SIG-M5 treated with dmso at 0.1 percent for 504 hours (cell line): ENCODE measurements at regions not wholly inside any gene's neighbourhood (a gene's known extent, or its start where the extent isn't known, plus 50 kb on each side); places are given as distances from the start of the nearest gene placed in this dataset.

Experiments used
- DNase-seq: peaks from one replicate; lab custom pipeline; 2025; ENCODE audit not compliant: unreplicated experiment; lab: John Stamatoyannopoulos, UW

DNA sequence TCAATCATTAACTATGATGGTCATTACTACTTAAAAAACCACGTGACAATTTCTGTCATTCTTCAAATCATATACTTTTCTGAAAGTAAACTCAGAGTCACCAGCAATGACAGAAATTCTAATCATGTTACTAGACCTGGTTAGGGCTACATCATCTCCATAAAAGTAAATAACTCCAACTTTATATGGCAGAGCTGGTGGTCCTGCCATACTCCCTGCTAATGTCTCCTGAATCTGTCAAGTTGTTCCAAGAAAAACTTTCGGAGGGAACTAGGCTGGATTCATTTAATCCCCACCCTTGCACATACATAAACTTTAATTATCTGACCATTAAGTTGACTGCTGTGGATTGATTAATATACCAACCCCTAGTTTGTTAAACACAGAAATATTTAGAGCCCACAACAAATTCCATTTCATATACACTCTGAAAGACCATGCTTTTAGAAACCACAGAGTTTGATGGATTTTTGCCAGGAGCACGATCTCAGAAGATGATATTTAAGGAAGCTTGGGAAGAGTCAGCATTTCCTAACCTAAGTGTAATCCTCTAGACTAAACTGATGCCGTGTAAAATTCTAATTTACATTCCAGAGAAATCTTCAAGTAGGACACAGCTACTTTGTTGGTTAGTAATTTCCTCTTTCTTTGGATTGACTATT is 577.0 kb downstream of the FAT4 start:
- DNase-seq, result no peak

DNA sequence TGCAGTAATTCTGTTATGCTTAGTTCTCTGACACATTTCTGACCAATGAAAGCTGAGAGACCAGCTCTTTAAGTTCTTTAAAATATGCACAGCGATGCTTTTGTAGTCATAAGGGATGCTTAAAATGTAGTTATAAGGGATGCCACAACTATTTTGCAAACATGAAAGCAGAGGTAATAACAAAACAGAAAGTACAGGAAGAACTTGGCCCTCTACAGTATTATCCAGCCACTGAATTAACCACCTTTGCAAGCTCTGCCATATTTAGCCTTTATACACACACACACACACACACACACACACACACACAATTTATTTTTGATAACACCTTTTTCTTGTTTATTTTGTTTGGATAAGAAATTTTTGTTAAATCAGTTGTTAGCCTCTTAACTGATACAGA is 590.0 kb downstream of the FAT4 start:
- DNase-seq, result no peak

DNA sequence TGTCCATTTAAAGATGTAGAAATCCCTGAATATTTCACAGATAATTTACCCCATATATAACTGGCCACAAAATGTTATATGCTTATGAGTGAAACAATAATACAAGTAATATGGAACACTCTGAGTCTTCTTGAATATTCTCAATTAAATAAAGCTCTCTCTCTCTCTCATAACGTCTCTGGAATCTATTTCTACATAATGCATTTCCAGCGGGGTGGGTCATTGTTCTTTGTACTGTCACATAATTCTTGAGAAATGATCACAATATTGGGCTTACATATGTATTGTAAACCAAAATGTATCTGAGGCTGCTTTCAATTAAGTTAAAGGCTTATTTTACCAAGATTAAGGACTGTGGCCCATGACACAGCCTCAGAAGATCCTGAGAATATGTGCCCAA is 596.3 kb downstream of the FAT4 start:
- no peak for DNase-seq

DNA sequence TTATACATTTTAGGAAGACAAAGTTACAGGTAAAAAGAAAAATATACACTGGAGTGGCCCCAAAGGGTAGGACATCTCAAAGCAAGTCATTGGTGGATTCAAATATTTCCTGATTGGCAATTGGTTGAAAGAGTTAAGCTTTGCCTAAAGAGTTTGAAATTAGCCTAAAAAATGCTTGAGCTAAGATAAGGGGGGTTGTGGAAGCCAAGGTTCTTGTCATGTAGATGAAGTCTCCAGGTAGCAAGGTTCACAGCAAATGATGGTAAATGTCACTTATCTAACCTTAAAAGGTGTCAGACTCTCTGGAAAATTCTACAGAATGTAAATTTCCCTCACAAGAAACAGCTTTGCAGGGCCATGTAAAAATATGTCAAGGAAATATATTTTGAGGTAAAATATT is 596.7 kb downstream of the FAT4 start:
- no peak for DNase-seq

DNA sequence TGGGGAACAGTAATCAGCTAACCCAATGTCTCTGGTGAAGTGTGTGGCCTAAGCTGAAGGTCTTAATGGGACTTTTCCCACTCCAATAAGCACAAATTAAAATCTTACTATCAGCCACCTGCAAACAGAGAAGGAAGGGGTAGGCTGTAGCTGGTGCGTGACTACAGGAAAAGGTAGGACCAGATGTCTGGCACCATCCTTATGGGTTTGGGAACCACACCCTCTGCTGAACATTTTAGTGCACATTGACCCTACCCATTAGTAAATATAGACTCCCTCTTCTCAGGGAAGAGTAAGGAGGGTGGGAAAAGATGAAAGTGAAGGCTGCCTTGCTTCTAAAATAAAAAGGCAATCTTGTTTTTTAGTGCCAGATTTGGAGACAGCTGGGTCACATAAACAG is 602.8 kb downstream of the FAT4 start:
- no peak for DNase-seq

DNA sequence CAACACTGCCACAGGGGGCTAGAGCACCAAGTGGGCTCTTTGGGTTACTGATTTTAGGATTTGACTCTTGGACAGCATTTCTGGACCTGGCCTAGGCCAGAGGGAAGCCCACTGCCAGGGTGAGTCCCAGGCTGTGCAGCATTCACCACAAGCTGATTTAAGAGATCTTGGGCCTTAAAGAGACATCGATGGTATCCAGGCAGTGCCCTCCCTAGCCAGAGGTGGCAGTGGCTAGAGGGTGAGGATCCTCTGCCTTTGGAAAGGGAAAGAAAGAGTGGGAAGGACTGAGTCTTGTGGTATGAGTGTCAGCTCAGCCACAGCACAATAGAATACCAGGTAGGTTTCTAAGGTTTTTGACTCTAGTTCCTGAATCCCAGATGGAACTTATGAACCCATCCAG is 613.9 kb downstream of the FAT4 start:
- no peak for DNase-seq

DNA sequence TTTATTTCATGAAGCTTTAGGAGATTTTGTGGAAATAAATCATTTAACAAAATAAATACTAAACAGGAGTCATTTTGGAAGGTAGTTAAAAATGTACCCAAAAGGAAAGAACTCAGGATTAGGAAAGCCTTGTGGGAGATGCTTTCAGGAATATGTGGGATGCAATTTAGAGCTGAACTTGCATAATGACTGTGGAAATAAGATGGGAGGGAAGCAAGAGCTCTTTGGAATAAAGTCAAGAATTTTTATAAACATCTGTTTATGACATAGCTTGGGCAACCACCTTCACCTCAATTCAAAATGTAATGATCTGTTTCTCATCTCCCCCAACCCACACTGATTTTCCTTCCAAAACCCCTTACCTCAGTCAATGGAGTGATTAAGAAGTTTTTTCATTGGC is 623.8 kb downstream of the FAT4 start:
- DNase-seq, result no peak

DNA sequence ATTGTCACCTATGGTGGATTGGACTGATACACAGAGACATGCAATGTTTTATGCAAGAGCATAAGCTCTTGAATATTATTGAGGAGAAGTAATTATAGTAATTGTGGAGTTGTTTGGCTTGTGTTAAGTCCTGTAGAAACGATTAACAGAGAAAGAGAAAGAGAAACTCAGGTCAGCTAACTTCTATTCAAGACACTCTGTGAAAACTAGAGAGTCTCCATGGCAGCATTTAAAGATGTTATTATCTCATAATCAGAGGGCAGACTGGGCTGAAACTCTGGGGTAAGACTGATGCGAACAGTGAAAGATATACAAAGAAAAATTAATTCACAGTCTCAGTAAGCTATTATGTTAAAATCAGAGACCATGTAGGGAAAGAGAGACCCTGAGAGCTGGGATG is 625.7 kb downstream of the FAT4 start:
- DNase-seq, result no peak

DNA sequence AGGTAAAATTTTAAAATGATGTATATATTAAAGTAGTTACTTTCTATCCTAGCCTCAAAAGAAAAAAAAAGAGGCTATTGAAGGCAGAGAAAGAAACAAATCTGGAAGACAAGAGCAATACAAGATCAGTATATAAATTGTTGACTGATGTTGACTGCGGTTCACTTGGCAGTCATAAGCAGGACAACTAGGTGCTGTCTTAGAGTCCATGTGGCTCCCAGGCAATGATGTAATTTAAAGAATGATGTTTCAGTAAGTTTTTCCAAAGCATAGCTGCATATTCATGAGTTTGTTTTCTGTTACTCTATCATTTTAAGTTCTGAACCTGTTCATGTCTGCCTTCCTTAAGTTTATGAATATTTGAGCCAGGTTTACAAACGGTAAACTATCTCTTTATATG is 630.2 kb downstream of the FAT4 start:
- DNase-seq, result no peak

DNA sequence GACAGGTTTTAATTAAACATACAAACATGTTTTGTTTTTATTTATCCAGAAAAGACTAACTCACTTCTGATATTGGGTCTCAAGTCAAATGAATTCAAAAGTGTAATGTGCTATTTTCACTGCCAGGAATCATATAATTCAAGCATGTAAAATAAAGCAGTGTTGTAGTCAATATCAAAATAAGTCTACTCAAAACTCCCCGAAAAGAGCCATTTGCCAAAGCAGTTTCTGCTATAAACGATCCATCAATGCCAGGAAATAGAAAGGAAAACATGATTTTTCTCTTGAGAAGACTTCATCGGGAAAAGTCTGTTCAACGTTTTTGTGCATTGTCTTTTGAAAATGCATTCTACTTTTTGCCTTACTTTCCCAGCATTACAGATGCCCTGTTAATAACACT is 633.3 kb downstream of the FAT4 start:
- no peak for DNase-seq

DNA sequence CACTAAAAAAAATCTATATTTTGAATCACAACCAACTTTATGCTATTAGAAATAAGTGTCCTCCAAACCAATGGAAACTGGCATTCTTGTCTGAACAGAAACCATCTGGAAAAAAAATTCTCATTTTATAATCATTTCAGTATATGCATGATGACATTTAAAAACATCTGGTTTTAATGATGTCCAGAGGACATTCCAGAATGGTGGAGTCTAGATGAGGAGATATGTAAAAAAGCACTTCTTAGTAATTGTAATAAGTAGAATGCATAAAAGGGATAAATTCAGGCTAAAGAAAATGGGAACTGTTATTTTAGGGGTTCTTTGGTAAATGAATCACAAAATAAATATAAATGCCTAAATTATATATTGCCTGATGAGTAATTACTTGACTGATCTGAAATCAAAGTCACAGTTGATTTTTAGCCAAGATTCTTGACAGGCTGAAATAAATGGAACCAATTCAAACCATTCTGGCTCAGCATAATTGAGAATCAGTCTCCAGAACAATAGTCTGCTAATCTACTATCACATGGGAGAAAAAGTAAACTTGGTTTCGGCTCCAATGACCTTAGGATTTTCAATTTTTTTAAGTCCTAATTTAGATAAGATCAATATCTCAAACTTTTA is 636.6 kb downstream of the FAT4 start:
- DNase-seq, result no peak

DNA sequence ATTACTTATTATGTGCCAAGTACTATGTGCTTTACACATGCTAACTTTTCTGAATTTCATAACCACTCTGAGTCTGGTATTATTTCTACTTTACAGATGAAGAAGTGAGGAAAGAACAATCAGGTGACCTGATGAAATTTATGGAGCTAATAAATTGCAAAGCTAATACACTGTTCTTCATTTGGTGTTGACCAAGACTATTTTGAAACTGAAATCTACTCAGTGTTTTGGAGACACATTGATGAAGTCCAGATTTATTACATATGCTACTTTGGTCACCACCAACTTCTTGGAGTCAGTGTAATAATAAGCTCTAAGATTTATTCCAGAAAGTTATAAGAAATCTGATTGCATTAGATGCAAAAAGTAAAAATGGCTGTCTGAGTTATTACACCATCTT is 637.9 kb downstream of the FAT4 start:
- no peak for DNase-seq

DNA sequence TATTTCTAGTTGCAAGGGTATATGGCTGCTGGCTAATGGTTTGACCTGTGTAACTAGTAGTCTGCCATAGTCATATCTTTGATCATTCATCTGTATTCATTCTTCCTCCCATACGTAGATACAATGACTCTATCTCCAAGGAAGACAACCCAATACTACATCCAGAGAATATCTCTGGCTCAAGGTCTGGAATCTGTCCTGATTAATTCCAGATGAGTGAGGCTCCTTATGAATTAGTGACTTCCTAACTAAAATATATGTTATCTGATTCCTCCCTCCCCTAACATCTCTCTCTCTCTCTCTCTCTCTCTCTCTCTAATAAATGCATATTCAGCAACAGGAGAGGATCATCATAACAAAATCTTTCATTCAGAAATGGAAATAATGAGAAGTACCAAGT is 641.5 kb downstream of the FAT4 start:
- no peak for DNase-seq

DNA sequence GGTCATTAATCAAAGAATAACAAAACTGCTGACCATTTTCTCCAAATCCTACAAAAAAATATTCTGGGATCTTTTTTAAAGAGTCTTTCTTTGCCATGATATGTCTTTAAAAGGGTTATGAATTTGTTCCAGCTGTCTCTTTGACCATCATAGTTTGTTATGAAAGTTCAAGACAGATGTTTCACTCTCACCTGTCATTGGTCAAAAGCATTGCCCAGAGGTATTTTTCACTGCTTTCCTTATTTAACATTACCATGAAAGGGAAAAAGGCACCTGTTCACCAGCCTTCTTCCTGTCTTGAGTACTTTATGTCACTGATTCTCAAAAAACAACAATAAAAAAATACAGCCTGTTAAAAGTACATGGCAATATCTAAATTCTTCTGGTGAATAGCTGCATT is 643.8 kb downstream of the FAT4 start:
- DNase-seq, result no peak

DNA sequence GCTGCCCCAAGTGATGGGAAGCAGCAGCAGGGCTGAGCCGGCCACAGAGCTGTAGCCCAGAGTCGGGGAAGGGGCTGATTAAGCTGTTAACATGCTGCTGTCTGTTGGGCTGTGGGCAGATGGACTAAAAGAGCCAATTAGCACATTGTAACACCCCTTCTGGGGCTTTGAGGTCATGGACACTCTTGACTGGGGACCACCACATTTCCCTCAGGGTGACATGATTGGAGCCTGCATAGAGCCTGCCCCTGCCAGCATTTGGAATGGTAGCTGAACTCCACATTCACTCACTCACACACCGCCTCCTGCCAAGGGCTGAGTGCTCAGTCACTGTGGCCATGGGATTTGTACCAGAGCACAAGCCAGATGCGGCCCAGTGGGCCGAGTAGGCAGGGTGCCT is 646.9 kb downstream of the FAT4 start:
- no peak for DNase-seq

DNA sequence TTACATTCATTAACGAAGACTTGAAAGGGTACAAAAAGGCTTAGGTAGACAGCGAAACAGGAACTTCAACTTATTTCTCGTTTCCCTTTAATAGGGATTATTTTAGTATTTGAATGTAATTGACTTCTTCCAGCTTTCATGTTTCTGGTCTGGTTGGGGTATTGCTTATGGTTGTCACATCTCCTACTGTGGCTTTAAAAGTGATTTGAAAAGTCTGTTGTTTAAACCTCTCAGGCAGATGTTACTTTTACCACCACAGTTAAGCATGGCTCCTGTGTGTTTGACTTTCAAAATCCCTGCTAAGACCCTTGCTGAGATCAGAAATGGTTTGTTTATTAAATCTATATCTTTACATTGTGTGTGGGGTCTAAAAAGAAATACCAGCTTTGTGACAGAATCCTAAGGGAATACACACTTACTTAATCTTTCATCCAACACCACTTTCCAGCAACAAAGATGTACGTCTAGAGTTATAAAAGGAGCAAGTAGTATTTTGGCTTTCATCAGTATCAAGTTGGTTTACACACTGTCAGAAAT is 661.2 kb downstream of the FAT4 start:
- DNase-seq, result no peak

DNA sequence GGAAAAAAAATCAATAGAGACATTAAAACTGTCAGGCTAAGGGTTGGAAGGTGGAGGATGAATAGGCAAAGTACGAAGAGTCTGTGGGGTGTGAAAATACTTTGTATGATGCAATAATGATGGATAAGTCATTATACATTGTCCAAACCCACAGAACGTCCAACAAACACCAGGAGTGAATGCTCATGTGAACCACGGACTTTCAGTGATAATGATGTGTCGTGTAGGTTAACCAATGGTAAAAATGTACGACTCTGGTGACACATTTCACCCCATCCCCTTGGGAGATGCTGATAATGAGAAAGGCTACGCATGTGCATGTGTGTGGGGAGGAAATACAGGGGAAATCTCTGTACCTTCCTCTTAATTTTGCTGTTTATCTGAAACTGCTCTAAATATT is 665.2 kb downstream of the FAT4 start:
- no peak for DNase-seq

DNA sequence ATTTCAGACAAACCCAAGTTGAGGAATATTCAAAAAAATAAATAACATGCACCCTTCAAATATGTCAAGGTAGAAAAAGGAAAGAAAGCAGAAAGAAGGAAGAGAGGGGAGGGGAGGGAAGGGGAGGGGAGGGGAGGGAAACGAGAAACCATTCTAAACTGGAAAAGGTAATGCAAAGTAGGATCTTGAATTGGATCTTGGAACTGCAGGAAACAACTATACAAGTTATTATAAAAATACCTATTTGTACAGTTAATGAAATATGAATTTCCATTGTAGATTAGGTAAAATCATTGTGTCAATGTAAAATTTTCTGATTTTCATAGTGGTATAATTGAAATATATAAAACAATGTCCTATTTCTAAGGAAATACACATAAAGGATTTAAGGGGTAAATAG is 668.4 kb downstream of the FAT4 start:
- no peak for DNase-seq

DNA sequence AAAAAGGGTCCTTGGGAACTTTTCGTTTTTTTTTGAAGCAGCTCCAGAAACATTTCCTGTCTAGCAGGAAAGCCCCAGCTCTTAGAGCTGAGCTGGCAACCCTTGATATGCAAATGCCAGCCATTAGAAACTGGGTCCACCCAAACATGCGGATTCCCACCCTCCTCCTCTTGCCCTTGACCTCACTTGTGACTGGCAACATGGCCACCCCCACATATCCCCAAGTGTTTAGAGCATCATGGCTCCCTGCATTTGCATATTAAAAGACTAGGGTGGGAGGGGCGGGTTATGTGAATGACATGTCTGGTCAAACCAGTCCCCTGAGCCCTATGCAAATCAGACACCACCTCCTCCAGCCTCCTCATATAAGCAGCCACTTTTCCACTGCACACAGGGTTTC is 671.1 kb downstream of the FAT4 start:
- DNase-seq, result no peak

DNA sequence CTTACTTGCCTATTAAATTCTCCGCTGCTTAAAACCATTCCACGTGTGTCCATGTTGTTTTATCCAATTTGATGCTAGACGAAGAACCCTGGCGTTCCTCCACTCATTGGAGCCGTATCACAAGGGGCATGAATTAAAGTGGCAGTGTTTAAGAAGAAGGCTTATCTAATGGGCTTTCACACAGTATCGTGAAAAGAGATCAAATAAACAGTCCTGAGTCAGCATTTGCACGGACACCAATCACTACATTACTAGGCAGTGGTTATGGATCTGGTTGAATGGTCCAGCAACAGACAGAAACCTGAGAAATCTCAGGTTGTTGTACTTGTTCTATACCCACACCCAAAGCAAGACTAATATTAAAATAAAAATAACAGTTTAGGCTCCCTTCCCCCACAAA is 671.6 kb downstream of the FAT4 start:
- no peak for DNase-seq

DNA sequence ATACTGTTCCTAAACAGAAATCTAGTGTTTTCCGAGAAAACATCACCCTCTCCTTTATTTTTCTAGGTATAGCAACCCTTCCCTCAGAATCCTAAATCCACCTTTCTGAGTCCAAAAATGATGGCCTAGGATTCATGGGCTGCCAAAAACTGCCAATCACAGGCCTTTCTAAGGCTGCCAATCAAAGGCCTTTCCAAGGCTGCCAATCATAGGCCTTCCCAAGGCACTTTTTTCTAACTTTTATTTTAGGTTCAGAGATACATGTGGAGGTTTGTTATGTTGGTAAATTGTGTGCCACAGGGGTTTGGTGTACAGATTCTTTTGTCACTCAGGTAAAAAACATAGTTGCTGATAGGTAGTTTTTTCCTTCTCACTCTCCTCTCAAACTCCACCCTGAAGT is 673.7 kb downstream of the FAT4 start:
- no peak for DNase-seq

DNA sequence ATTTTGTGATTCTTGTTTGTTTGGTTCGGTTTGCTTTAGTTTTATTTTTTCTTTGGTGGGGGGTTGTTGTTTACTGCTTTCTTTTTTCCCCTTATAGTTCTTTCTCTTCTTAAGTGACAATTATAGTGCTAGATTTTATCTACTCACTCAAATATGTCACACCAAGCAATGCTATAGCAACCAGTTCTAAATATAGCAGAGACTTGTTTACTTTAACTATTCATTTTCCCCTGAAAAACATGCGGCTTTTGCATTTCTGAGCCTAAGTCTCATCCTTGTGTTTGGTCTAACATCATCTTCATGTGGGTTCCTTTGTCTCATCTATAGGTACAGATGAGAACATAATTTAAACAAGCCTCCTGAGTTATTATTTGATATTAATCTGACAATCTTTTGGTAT is 676.6 kb downstream of the FAT4 start:
- no peak for DNase-seq

DNA sequence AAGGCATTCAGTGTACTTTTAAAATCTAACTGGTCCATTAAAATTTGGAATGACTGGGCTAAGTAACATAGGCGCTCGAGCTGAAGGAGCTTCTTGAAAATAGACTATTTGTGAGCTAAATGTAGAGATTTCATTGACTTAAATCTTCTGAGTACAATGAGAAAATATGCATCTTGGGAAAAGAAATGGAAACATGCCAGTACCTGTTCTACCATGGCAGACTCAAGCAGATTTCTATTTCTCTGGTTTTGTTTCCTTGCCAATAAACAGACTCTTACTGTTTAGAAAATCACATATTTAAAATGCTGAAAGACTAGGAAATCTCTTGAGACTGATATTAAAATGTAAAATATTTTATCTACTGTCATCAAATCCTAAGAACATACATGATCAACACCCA is 678.1 kb downstream of the FAT4 start:
- DNase-seq, result no peak
